ENCODE measurements at regions not wholly inside any gene's neighbourhood (a gene's known extent, or its start where the extent isn't known, plus 50 kb on each side); places are given as distances from the start of the nearest gene placed in this dataset.

DNA sequence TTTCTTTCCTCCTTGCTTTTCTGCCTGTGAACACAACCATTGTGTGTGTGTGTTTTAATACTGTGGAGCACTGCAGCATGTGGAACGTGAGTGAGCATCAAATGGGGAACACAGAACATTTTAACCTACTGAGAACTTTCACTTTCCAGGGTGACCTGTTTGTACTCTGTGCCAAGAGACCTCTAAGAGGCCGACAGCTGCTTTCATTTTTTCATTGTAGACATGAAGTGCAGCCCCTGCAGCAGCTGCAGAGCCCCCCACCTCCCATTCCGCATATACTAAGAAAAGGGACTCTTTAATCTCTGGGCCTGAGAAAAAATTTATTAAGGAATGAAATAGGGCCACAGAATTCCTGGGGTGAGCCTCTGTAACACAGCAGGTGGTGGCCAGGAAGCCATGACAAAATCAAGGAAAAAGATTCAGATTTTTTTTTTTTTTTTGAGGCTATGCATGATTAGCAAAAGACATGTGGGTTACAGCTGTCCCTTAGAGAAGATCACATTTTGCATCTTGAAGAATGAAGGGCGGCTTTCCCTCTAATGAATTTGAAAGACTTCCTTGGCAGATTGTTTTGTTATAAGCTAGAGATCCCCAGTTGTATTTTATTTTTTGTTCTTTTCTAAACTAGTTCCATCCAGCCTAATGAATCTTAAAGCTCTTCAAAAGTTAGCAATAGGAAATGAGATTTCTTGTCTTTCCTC is 503.4 kb downstream of the CD109 start:
- no peaks in the 10 kb centered on the region for H3K9me3 ChIP-seq (ENCODE audit: low read length)
- H3K9me2 ChIP-seq (ENCODE audit: low read depth, low read length), result no peaks in the 10 kb centered on the region
- H3K4me1 ChIP-seq (ENCODE audit: insufficient read depth, low read length, severe bottlenecking), result no peaks in the 10 kb centered on the region
- H3K27me3 ChIP-seq (ENCODE audit: insufficient read depth, low read length), result no peaks in the 10 kb centered on the region
- no peaks in the 10 kb centered on the region for H3K79me2 ChIP-seq (ENCODE audit: insufficient read depth, low read length)
- 0 out of 2 replicates have a peak, but pooled peaks cover 2% of the 10 kb centered on the region for H3F3A ChIP-seq (ENCODE audit: insufficient read depth, low read length)
- no peaks in the 10 kb centered on the region for H3K36me3 ChIP-seq (ENCODE audit: insufficient read depth, low read length)
- no peak overlapping the region for H3K9ac ChIP-seq (ENCODE audit: low read length)
- H2AFZ ChIP-seq (ENCODE audit: low read length), result no peak overlapping the region
- H4K20me1 ChIP-seq (ENCODE audit: insufficient read depth, low read length), result no peaks in the 10 kb centered on the region
- H3K4me2 ChIP-seq (ENCODE audit: low read length), result no peak overlapping the region
- H3K27ac ChIP-seq (ENCODE audit: low read depth, low read length, poor library complexity, severe bottlenecking), result no peak overlapping the region
- no peak overlapping the region for H3K4me3 ChIP-seq (ENCODE audit: low read depth, low read length, poor library complexity, severe bottlenecking)
- no peak for TF ChIP-seq EZH2 (IDR thresholded peaks at IDR 0.05; ENCODE audit: borderline replicate concordance, low read length)
- TF ChIP-seq, protein P1, sequence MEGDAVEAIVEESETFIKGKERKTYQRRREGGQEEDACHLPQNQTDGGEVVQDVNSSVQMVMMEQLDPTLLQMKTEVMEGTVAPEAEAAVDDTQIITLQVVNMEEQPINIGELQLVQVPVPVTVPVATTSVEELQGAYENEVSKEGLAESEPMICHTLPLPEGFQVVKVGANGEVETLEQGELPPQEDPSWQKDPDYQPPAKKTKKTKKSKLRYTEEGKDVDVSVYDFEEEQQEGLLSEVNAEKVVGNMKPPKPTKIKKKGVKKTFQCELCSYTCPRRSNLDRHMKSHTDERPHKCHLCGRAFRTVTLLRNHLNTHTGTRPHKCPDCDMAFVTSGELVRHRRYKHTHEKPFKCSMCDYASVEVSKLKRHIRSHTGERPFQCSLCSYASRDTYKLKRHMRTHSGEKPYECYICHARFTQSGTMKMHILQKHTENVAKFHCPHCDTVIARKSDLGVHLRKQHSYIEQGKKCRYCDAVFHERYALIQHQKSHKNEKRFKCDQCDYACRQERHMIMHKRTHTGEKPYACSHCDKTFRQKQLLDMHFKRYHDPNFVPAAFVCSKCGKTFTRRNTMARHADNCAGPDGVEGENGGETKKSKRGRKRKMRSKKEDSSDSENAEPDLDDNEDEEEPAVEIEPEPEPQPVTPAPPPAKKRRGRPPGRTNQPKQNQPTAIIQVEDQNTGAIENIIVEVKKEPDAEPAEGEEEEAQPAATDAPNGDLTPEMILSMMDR (IDR thresholded peaks at IDR 0.05; ENCODE audit: low read length), result no peak

DNA sequence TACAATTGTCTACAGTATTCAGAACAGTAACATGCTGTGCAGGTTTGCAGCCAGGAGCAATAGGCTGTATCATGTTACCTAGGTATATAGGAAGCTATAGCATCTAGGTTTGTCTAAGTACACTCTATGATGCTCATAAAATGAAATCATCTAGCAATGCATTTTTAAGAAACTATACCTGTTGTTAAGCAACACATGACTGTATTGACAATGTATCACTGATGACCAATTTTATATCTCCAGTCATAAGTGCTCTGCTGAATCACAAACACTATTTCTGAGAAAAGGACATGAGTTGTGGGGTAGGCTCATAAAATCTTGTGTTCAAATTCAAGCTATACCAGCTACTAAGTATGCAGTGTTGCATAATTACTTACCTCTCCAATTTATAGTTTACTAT is 501.3 kb downstream of the CD109 start:
- no peak overlapping the region for H3K4me2 ChIP-seq (ENCODE audit: low read length)
- H3K9me3 ChIP-seq (ENCODE audit: low read length), result no peaks in the 10 kb centered on the region
- H3K9ac ChIP-seq (ENCODE audit: low read length), result no peak overlapping the region
- H4K20me1 ChIP-seq (ENCODE audit: insufficient read depth, low read length), result no peaks in the 10 kb centered on the region
- H3K4me1 ChIP-seq (ENCODE audit: insufficient read depth, low read length, severe bottlenecking), result no peaks in the 10 kb centered on the region
- no peaks in the 10 kb centered on the region for H3K36me3 ChIP-seq (ENCODE audit: insufficient read depth, low read length)
- H3K9me2 ChIP-seq (ENCODE audit: low read depth, low read length), result no peaks in the 10 kb centered on the region
- no peaks in the 10 kb centered on the region for H3K27me3 ChIP-seq (ENCODE audit: insufficient read depth, low read length)
- no peak overlapping the region for H3K4me3 ChIP-seq (ENCODE audit: low read depth, low read length, poor library complexity, severe bottlenecking)
- H3K79me2 ChIP-seq (ENCODE audit: insufficient read depth, low read length), result no peaks in the 10 kb centered on the region
- 0 out of 2 replicates have a peak, but pooled peaks cover 2% of the 10 kb centered on the region for H3F3A ChIP-seq (ENCODE audit: insufficient read depth, low read length)
- no peak overlapping the region for H3K27ac ChIP-seq (ENCODE audit: low read depth, low read length, poor library complexity, severe bottlenecking)
- TF ChIP-seq, protein P1 (IDR thresholded peaks at IDR 0.05; ENCODE audit: low read length), result no peak
- TF ChIP-seq EZH2 (IDR thresholded peaks at IDR 0.05; ENCODE audit: borderline replicate concordance, low read length), result no peak
- H2AFZ ChIP-seq (ENCODE audit: low read length), result no peak overlapping the region

DNA sequence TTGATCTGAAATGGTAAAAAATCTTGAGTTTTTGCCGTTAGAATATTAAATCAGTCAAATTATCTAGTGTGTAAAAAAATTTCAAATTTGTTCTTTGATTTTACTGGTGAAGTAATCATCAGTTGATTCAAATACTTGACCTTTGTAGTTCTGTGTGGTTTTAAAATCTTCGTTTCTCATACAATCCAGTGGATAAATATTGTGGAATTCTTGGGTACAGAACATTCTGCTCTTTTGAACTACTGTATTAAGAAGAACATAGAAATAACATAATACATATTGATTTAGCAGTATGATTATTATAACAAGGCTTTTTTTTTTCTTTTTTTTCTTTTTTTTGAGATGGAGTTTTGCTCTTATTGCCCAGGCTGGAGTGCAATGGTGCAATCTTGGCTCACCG is 491.8 kb downstream of the CD109 start:
- no peaks in the 10 kb centered on the region for H4K20me1 ChIP-seq (ENCODE audit: insufficient read depth, low read length)
- H3F3A ChIP-seq (ENCODE audit: insufficient read depth, low read length), result no peaks in the 10 kb centered on the region
- H3K4me3 ChIP-seq (ENCODE audit: low read depth, low read length, poor library complexity, severe bottlenecking), result no peak overlapping the region
- no peak overlapping the region for H3K27ac ChIP-seq (ENCODE audit: low read depth, low read length, poor library complexity, severe bottlenecking)
- H3K4me1 ChIP-seq (ENCODE audit: insufficient read depth, low read length, severe bottlenecking), result no peaks in the 10 kb centered on the region
- H3K9me3 ChIP-seq (ENCODE audit: low read length), result no peaks in the 10 kb centered on the region
- H3K4me2 ChIP-seq (ENCODE audit: low read length), result no peak overlapping the region
- H3K27me3 ChIP-seq (ENCODE audit: insufficient read depth, low read length), result no peaks in the 10 kb centered on the region
- no peak overlapping the region for H2AFZ ChIP-seq (ENCODE audit: low read length)
- H3K79me2 ChIP-seq (ENCODE audit: insufficient read depth, low read length), result no peaks in the 10 kb centered on the region
- no peak for TF ChIP-seq EZH2 (IDR thresholded peaks at IDR 0.05; ENCODE audit: borderline replicate concordance, low read length)
- TF ChIP-seq, protein P1 (IDR thresholded peaks at IDR 0.05; ENCODE audit: low read length), result no peak
- H3K9ac ChIP-seq (ENCODE audit: low read length), result no peak overlapping the region
- no peaks in the 10 kb centered on the region for H3K9me2 ChIP-seq (ENCODE audit: low read depth, low read length)
- H3K36me3 ChIP-seq (ENCODE audit: insufficient read depth, low read length), result no peaks in the 10 kb centered on the region
